HG02870 (cell line): ENCODE measurements at regions not wholly inside any gene's neighbourhood (a gene's known extent, or its start where the extent isn't known, plus 50 kb on each side); places are given as distances from the start of the nearest gene placed in this dataset.
"Not testable (repeated sequence)": the region's sequence is repeated elsewhere in the genome, so short reads cannot be mapped to it uniquely, and the experiment has no call there.

ENCODE experiments used
- ATAC-seq: cut with Tn5 transposase; IDR thresholded peaks from one replicate; pipeline ENCODE4 v1.9.1; 2021; ENCODE audit warnings: mild to moderate bottlenecking, moderate library complexity; ENCODE audit not compliant: unreplicated experiment

GRCh38 chr16:48059190-48059589 lies 96.6 kb downstream of the ABCC12 start:
- ATAC-seq = not testable (repeated sequence)

DNA sequence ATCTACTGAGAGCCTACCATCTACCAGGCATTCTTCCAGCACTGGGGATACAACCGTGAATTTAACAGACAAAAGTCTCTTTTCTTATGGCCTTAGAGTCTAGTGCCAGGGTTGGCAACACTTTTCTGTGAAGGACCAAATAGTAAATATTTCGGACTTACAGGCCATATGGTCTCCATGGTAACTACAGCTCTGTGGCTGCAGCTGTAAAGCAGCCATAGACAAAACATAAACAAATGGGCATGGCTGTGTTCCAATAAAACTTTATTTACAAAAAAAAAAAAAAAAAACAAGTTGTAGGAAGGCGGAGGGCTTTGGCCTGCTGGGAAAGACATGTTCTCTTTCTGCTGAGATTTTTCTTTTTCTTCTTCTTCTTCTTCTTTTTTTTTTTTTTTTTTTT lies 98.7 kb downstream of the ABCC12 start:
- ATAC-seq = no peak

DNA sequence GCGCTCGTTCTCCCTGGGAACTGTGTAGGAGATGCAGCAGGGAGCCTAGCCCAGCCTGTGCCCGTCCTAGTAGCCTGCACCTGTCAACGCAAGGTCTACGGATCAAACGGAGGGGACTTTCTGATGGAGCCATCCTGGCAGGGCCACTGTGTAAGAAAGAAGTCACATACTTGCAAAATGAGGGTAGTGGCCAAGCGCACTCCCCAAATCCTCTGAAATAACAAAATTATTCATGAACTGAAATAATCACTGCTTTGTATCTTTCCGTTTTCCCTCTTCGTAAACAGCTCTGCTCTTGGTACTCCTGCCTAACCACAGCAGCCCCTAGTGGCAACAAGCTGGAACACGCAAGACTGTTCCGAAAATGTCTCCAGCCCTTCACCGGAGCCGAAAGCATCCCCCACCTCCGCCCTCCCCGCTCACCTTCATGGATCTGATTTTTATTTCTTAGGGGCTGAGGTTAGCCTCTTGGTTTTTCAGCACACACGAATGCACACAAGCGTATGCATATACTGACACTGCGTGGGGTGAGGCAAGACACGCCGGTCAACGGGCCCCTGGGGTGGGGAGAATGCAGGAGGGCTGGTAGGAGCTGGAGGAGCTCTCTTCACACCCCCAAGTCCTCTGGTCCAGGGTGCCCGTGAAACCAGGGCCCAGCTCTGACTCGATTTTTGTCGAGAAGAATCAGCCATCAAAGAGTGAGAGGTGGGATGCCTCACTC lies 100.8 kb downstream of the ABCC12 start:
- peak; percentile 72 for ATAC-seq

DNA sequence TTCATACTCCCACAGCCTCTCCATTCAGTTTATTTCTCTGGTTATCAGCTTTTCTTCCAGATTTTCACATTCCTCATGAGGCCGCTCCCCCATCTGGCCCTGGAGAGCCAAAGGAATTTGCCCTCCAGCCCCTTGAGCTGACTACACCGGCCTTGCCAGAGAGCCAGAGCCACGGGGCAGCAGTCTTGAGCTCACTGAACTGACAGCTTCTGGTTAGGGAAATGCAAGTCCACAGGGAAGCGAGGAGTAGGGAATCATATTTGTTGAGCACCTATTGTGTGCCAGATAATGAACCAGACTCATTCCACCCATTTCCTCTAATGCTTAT lies 102.4 kb downstream of the ABCC12 start:
- no peak for ATAC-seq

- no peak for ATAC-seq
Observed at GRCh38 chr16:48052731-48053417, 102.9 kb downstream of the ABCC12 start.

GRCh38 chr16:48050871-48051270 lies 104.9 kb downstream of the ABCC12 start:
- ATAC-seq = no peak

GRCh38 chr16:48049847-48050246 lies 105.9 kb downstream of the ABCC12 start:
- ATAC-seq = no peak

GRCh38 chr16:48047720-48048119 lies 108.1 kb downstream of the ABCC12 start:
- ATAC-seq = no peak

DNA sequence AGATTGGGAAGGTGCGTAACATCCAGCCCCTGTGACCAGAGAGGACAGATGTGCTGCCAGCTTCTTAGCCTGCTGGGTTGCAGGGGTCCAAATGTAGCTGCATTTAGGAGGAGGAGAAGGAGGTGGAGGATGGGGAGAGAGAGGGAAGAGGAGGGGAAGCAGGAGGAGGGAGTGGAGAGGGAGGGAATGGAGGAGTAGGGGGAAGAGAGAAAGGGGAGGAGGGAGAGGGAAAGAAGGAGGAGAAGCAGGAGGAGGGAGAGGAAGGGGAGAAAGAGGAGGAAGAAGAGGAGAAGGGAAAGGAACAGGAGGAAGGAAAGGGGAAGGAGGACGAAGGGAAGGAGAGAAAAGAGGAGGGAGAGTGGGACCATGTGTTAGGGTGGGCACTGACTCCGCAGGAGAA lies 108.6 kb downstream of the ABCC12 start:
- ATAC-seq = no peak

- no peak for ATAC-seq
Observed at GRCh38 chr16:48044117-48044516, 111.7 kb downstream of the ABCC12 start.

DNA sequence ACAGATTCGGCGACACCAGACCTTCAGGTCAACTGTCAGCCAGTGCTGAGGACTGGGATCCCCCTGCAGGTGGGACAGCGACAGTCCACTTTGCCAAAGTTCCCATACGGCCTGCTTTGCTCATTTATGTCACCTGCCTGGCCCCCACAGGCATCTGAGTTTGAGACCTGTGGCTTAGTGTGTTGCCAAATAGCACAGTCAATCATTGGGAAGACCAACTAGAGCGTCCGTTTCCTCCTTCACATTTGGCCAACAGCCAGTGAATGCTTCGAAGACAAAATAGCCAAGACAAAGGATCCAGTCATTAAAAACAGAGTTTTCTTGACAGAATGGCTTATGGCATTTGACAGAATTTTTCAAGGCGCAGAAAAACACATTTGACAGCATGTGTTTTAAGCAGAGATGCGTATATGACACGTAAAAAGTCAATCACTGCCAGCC lies 113.8 kb downstream of the ABCC12 start:
- ATAC-seq = no peak

- no peak for ATAC-seq
Observed at GRCh38 chr16:48035142-48035541, 120.7 kb downstream of the ABCC12 start.

- ATAC-seq = no peak
Observed at GRCh38 chr16:48030926-48031325, 124.9 kb downstream of the ABCC12 start.

GRCh38 chr16:48029768-48030167 lies 126.0 kb downstream of the ABCC12 start:
- no peak for ATAC-seq

GRCh38 chr16:48025359-48025758 lies 130.4 kb downstream of the ABCC12 start:
- ATAC-seq = no peak

GRCh38 chr16:48024042-48024441 lies 131.8 kb downstream of the ABCC12 start:
- ATAC-seq = no peak

- ATAC-seq = no peak
Observed at GRCh38 chr16:48022496-48022895, 133.3 kb downstream of the ABCC12 start.

DNA sequence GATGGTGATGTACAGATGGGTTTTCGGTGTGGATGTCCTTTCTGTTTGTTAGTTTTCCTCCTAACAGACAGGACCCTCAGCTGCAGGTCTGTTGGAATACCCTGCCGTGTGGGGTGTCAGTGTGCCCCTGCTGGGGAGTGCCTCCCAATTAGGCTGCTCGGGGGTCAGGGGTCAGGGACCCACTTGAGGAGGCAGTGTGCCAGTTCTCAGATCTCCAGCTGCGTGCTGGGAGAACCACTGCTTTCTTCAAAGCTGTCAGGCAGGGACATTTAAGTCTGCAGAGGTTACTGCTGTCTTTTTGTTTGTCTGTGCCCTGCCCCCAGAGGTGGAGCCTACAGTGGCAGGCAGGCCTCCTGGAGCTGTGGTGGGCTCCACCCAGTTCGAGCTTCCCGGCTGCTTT lies 135.2 kb downstream of the ABCC12 start:
- not testable (repeated sequence) for ATAC-seq

DNA sequence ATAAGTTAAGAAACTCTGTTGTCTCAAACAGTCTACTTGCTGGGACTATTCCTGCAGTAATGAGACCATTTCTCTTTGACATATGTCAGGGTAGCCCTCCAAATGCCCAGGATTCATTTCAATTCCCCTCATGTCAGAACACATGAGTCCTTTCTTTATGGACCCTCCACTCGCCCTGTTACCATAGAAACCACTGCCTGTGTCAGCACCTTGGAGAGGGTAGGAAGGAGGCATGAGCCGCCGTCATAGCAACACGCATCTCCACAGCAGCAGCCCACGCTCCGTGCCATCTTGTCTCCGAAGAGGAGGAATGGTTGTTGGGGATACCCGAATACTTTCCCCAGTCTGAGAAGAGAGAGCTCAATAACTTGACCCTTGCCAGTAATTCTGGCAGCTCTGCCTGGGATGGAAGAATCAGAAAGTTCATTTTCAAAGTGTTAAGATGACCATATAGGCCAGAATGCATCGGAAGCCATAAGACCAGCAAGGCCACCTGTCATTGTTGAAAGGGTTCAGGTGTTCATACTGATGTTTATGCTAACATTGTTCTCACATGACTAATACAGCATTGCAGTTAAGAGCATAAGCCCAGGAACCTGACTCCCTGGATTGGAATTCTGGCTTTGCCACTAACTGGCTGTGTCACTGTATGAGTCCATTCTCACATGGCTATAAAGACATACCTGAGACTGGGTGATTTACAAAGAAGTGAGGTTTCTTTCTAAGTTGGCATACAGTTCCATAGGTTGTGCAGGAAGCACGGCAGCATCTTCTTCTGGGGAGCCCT lies 141.3 kb downstream of the ABCC12 start:
- no peak for ATAC-seq

DNA sequence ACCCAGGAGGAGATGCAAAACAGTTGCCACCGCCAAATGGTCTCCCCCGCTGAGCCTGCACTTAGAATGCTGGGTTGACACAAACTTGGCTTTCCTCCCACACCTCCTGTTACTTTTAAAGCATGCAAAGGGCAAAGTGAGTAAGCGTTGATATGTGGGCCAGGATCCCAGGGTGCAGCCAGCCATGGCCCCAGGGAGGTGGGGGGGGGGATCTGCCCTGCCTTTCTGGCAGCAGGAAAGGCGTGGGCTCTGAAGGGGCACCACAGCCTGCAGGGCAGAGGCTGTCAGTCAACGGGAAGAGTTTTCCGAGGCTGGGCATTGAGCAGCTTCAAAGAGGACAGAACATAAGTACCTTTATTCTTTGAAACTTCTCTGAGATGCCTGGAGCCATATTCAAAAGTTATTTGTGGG lies 142.3 kb downstream of the ABCC12 start:
- ATAC-seq = no peak

- no peak for ATAC-seq
Observed at GRCh38 chr16:48011878-48012658, 143.7 kb downstream of the ABCC12 start.
